GM20000 (cell line): ENCODE measurements at regions not wholly inside any gene's neighbourhood (a gene's known extent, or its start where the extent isn't known, plus 50 kb on each side); places are given as distances from the start of the nearest gene placed in this dataset.

ENCODE experiments used
- DNase-seq: peaks from one replicate; pipeline ENCODE4 v3.0.0; 2012; ENCODE audit warnings: low spot score
- TF ChIP-seq, protein P1 (sequence below): IDR thresholded peaks from 2 replicates; pipeline ENCODE4 v1.5.1; 2012; ENCODE audit warnings: mild to moderate bottlenecking, control low read depth; ENCODE audit errors: extremely low read depth, missing control alignments

DNA sequence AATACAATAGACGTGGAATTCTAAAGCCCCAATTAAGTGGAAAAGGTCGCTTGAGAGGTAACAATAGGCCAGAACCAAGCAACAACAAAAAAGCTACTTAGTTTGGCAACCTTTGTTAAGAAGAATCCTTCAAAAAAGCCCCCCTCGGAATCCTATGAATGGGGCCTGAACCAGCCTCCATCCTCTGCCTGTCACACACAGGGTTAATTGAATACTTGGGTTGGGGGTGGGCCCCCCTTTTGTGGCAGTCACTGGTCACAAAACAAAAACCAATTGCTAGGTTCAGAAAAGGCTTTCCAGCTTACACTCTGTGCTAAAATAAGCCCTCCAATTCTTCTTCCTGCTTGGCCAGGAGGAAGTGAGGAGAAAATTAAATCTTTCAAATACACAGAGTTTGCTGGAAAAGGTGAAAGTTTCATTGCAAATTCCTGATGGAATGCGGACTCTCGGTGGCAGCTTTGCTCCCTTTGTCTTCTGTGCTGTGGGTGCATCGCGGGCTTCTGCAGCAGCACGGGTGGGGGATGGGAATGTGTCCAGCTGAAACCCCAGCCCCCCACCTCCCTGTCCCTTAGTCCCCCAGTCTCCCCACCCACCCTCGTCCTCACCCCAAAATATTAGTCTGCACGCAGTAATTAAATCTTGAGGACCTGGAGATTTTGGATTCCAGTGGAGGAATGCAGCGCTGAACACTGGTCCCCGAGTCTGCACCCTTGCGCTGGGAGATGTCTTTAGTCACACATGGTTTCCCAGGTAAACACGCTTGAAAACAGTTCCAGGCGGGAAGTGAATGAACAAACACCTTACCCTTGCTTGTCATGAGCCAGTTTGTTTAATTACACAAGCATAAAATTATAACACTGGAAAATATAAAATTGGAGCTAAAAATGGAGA, 254.3 kb downstream of the SOX11 start:
- DNase-seq, result no peak
- TF ChIP-seq, protein P1, sequence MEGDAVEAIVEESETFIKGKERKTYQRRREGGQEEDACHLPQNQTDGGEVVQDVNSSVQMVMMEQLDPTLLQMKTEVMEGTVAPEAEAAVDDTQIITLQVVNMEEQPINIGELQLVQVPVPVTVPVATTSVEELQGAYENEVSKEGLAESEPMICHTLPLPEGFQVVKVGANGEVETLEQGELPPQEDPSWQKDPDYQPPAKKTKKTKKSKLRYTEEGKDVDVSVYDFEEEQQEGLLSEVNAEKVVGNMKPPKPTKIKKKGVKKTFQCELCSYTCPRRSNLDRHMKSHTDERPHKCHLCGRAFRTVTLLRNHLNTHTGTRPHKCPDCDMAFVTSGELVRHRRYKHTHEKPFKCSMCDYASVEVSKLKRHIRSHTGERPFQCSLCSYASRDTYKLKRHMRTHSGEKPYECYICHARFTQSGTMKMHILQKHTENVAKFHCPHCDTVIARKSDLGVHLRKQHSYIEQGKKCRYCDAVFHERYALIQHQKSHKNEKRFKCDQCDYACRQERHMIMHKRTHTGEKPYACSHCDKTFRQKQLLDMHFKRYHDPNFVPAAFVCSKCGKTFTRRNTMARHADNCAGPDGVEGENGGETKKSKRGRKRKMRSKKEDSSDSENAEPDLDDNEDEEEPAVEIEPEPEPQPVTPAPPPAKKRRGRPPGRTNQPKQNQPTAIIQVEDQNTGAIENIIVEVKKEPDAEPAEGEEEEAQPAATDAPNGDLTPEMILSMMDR, result no peak

DNA sequence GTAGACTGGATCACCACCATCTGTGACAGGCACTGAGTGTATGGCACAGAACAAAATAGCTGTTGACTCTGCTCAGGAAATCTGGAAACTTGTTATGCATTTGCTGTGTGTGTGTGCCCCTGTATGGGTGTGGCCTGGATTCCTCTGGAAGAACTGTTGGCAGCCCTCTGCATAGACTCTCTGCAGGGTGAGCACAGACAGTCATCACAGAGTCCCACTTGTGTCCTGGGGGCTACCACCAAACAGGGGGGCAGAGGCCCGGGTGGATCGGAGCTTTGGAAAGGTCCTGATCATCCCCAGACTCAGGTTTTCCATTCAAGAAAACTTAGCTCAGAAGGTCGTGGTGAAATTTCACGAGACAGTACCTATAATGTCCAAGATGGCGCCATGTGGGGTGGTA, 258.6 kb downstream of the SOX11 start:
- no peak for DNase-seq
- TF ChIP-seq, protein P1, result no peak

GRCh38 chr2:5951471-5951870, 259.3 kb downstream of the SOX11 start:
- TF ChIP-seq, protein P1, result no peak
- DNase-seq, result no peak

- DNase-seq, result no peak
- TF ChIP-seq, protein P1, result no peak
Observed at GRCh38 chr2:5953525-5953924, 261.3 kb downstream of the SOX11 start.

DNA sequence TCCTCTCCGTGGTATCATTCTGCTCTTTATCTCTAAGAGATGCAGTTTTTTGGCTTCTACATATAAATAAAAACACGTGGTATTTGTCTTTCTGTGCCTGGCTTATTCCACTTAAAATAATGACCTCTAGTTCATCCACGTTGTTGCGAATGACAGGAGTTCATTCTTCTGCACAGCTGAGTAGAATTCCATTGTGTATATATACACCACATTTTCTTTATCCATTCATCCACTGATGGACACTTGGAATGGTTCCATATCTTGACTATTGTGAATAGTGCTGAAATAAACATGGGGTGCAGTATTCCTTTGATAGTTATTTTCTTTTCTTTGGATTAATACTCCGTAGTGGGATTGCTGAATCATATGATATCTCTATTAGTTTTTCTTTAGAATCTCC, 262.3 kb downstream of the SOX11 start:
- TF ChIP-seq, protein P1, result no peak
- no peak for DNase-seq

DNA sequence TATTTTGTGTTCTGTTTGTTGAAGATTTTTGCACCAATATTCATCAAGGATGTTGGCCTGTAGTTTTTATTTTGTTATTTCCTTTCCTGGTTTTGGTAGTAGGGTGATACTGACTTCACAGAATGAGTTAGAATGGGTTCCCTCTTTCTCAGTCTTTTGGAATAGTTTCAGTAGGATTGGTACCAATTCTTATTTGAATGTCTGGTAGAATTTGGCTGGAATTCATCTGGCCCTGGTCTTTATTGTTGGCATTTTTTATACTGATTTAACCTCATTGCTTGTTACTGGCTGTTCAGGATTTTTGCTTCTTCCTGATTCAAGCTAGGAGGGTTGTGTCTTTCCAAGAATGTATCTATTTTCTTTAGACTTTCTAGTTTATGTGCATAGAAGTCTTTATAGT, 263.7 kb downstream of the SOX11 start:
- TF ChIP-seq, protein P1, result no peak
- no peak for DNase-seq
